ENCODE measurements at regions not wholly inside any gene's neighbourhood (a gene's known extent, or its start where the extent isn't known, plus 50 kb on each side); places are given as distances from the start of the nearest gene placed in this dataset.

- Histone ChIP-seq H3K36me3 (no peaks in the 10 kb centered on the region), H3K4me1 (peaks cover 0 to 6% (median 0%) of the 10 kb centered on the region in 3 donors), H3K4me3 (no peak overlapping the region), H3K9me3 (no peaks in the 10 kb centered on the region), H3K27me3 (no peaks in the 10 kb centered on the region), H3K27ac (no peak overlapping the region)
- FAIRE-seq, result no peak
- TF ChIP-seq CTCF (IDR thresholded peaks at IDR 0.05), result no peak
- no peak for ATAC-seq
- intact Hi-C loops (cut with DNase I), result no loop called here
- no peak for DNase-seq
- WGBS, 2 donors, result 60 to 73% methylated on average over 3 of the region's 3 CpGs
Observed at GRCh38 chr2:34737146-34737545, 1138.0 kb upstream of the FAM98A start.

- intact Hi-C loops (cut with DNase I), result no loop called here
- FAIRE-seq (no peak), DNase-seq (no peak), ATAC-seq (no peak)
- no peak for TF ChIP-seq CTCF (IDR thresholded peaks at IDR 0.05)
- no peaks in the 10 kb centered on the region for H3K9me3 ChIP-seq
- no peaks in the 10 kb centered on the region for H3K36me3 ChIP-seq
- 57 to 73% methylated on average over 2 of the region's 2 CpGs for WGBS, 2 donors
- peaks cover 0 to 6% (median 0%) of the 10 kb centered on the region in 3 donors for H3K4me1 ChIP-seq
- no peak overlapping the region for H3K27ac ChIP-seq
- H3K4me3 ChIP-seq, result no peak overlapping the region
- no peaks in the 10 kb centered on the region for H3K27me3 ChIP-seq
Observed at GRCh38 chr2:34736482-34736881, 1137.4 kb upstream of the FAM98A start.

- DNase-seq, result no peak
- Histone ChIP-seq H3K27ac (peak overlapping the region in 2 of 4 donors; percentile 7 to 10), H3K27me3 (no peaks in the 10 kb centered on the region), H3K4me3 (no peak overlapping the region), H3K9me3 (no peaks in the 10 kb centered on the region), H3K36me3 (no peaks in the 10 kb centered on the region), H3K4me1 (no peaks in the 10 kb centered on the region)
- FAIRE-seq, result no peak
- ATAC-seq, result peak in 1 of 4 donors; percentile 17
- intact Hi-C loops (cut with DNase I), result no loop called here
- TF ChIP-seq CTCF (IDR thresholded peaks at IDR 0.05), result no peak
Observed at GRCh38 chr2:34734662-34735061, 1135.6 kb upstream of the FAM98A start.

GRCh38 chr2:34734042-34734441 lies 1134.9 kb upstream of the FAM98A start:
- H3K27me3 ChIP-seq, result no peaks in the 10 kb centered on the region
- intact Hi-C loops (cut with DNase I), result no loop called here
- TF ChIP-seq CTCF (IDR thresholded peaks at IDR 0.05), result no peak
- no peaks in the 10 kb centered on the region for H3K9me3 ChIP-seq
- DNase-seq (no peak), ATAC-seq (no peak), FAIRE-seq (no peak)
- no peak overlapping the region for H3K4me3 ChIP-seq
- 67 to 76% methylated on average over 1 of the region's 1 CpG for WGBS, 2 donors
- no peaks in the 10 kb centered on the region for H3K36me3 ChIP-seq
- H3K4me1 ChIP-seq, result no peaks in the 10 kb centered on the region
- peak overlapping the region in 2 of 4 donors; percentile 7 to 10 for H3K27ac ChIP-seq

GRCh38 chr2:34731292-34731691 lies 1132.2 kb upstream of the FAM98A start:
- ATAC-seq (no peak), DNase-seq (no peak), FAIRE-seq (no peak)
- Histone ChIP-seq H3K4me1 (no peaks in the 10 kb centered on the region), H3K27me3 (no peaks in the 10 kb centered on the region), H3K9me3 (no peaks in the 10 kb centered on the region), H3K36me3 (no peaks in the 10 kb centered on the region), H3K4me3 (no peak overlapping the region), H3K27ac (no peak overlapping the region)
- intact Hi-C loops (cut with DNase I), result no loop called here
- WGBS, 2 donors, result 95 to 98% methylated on average over 2 of the region's 2 CpGs
- TF ChIP-seq CTCF (IDR thresholded peaks at IDR 0.05), result no peak
